ENCODE measurements at regions not wholly inside any gene's neighbourhood (a gene's known extent, or its start where the extent isn't known, plus 50 kb on each side); places are given as distances from the start of the nearest gene placed in this dataset.
A peak's percentile ranks its signal among the peaks of the same experiment; 100 is the strongest.
"Not testable (repeated sequence)": the region's sequence is repeated elsewhere in the genome, so short reads cannot be mapped to it uniquely, and the experiment has no call there.

GRCh38 chr13:33671560-33671959 is 146.4 kb upstream of the RFC3 start:
- Histone ChIP-seq H3K27ac (replicated peaks in 1 of 4) (no peak overlapping the region), H3K9me3 (no peaks in the 10 kb centered on the region), H3K4me1 (peaks cover 5 to 19% (median 14%) of the 10 kb centered on the region in 4 donors), H3K36me3 (no peaks in the 10 kb centered on the region), H3K4me3 (no peak overlapping the region), H3K27me3 (no peaks in the 10 kb centered on the region)
- intact Hi-C loops (cut with DNase I), result no loop called here
- DNase-seq (ENCODE audit: extremely low spot score), result no peak
- no peak for TF ChIP-seq CTCF (IDR thresholded peaks at IDR 0.05)
- no peak for TF ChIP-seq POLR2A (IDR thresholded peaks at IDR 0.05; ENCODE audit: low read depth)
- TF ChIP-seq POLR2AphosphoS5 (IDR thresholded peaks at IDR 0.05), result no peak
- no peak for TF ChIP-seq EP300 (IDR thresholded peaks at IDR 0.05)

GRCh38 chr13:33672022-33672421 is 145.9 kb upstream of the RFC3 start:
- H3K9me3 ChIP-seq; DNase-seq (ENCODE audit: extremely low spot score); H3K4me3 ChIP-seq; intact Hi-C loops (cut with DNase I); H3K27me3 ChIP-seq; H3K36me3 ChIP-seq; H3K27ac ChIP-seq (replicated peaks in 1 of 4): not testable (repeated sequence)
- peaks cover 8 to 24% (median 18%) of the 10 kb centered on the region in 4 donors for H3K4me1 ChIP-seq

GRCh38 chr13:33676045-33676989 is 141.6 kb upstream of the RFC3 start:
- no peaks in the 10 kb centered on the region for H3K27me3 ChIP-seq
- H3K4me3 ChIP-seq, result peak overlapping the region; percentile 54 to 67 (median 60)
- DNase-seq (ENCODE audit: extremely low spot score), result no peak
- H3K9me3 ChIP-seq, result no peaks in the 10 kb centered on the region
- intact Hi-C loops (cut with DNase I), result no loop called here
- WGBS, result 19% methylated on average over 13 of the region's 13 CpGs
- H3K27ac ChIP-seq (replicated peaks in 1 of 4), result peak overlapping the region; percentile 36 to 69 (median 57)
- no peak for TF ChIP-seq POLR2A (IDR thresholded peaks at IDR 0.05; ENCODE audit: low read depth)
- TF ChIP-seq POLR2AphosphoS5 (IDR thresholded peaks at IDR 0.05), result peak; percentile 31 to 61
- no peak for TF ChIP-seq CTCF (IDR thresholded peaks at IDR 0.05)
- no peaks in the 10 kb centered on the region for H3K36me3 ChIP-seq
- peaks cover 18 to 35% (median 24%) of the 10 kb centered on the region in 4 donors for H3K4me1 ChIP-seq

GRCh38 chr13:33677215-33677614 is 140.7 kb upstream of the RFC3 start:
- peaks cover 18 to 35% (median 24%) of the 10 kb centered on the region in 4 donors for H3K4me1 ChIP-seq
- peak overlapping the region in 3 of 4 donors; percentile 36 to 69 (median 60) for H3K27ac ChIP-seq (replicated peaks in 1 of 4)
- WGBS, result 71% methylated on average over 1 of the region's 1 CpG
- no peak for DNase-seq (ENCODE audit: extremely low spot score)
- H3K9me3 ChIP-seq, result no peaks in the 10 kb centered on the region
- peak overlapping the region in 3 of 4 donors; percentile 57 to 67 (median 63) for H3K4me3 ChIP-seq
- H3K27me3 ChIP-seq, result no peaks in the 10 kb centered on the region
- intact Hi-C loops (cut with DNase I), result no loop called here
- no peaks in the 10 kb centered on the region for H3K36me3 ChIP-seq
- TF ChIP-seq POLR2AphosphoS5 (IDR thresholded peaks at IDR 0.05), result no peak

GRCh38 chr13:33678084-33678483 is 139.9 kb upstream of the RFC3 start:
- Histone ChIP-seq H3K36me3 (no peaks in the 10 kb centered on the region), H3K9me3 (no peaks in the 10 kb centered on the region), H3K4me3 (no peak overlapping the region), H3K27me3 (no peaks in the 10 kb centered on the region), H3K27ac (replicated peaks in 1 of 4) (no peak overlapping the region), H3K4me1 (peaks cover 18 to 35% (median 24%) of the 10 kb centered on the region in 4 donors)
- intact Hi-C loops (cut with DNase I), result no loop called here
- no peak for TF ChIP-seq POLR2AphosphoS5 (IDR thresholded peaks at IDR 0.05)
- no peak for TF ChIP-seq CTCF (IDR thresholded peaks at IDR 0.05)
- no peak for TF ChIP-seq EP300 (IDR thresholded peaks at IDR 0.05)
- no peak for TF ChIP-seq POLR2A (IDR thresholded peaks at IDR 0.05; ENCODE audit: low read depth)
- 92% methylated on average over 9 of the region's 9 CpGs for WGBS
- DNase-seq (ENCODE audit: extremely low spot score), result no peak

Data from esophagus muscularis mucosa (tissue), 4 donors.